ENCODE measurements at regions not wholly inside any gene's neighbourhood (a gene's known extent, or its start where the extent isn't known, plus 50 kb on each side); places are given as distances from the start of the nearest gene placed in this dataset.

DNA sequence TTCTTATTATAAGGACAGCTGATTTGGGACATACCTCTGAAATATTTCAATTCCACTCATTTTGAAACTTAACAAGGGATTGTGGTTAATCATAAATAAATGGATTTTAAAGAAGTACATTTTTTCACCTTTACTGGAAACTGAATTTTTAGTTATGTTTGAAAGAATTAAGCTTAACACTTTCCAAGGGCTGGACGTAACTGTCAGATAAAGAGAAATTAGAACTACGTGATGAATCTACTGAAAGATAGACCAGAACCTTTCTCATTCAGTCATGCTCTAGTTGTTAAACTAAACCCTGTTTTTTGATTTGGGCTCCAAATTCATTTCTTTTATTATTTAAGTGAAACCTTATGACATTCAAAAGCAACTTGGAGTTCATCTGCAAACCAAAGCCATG, 1892.1 kb upstream of the SEL1L start:
- DNase-seq (ENCODE audit: low read depth): no peak
- Histone ChIP-seq H3K4me3 (ENCODE audit: low read depth, low read length) (no peak overlapping the region), H3K27me3 (ENCODE audit: control insufficient read depth, insufficient read depth, low read length) (no peaks in the 10 kb centered on the region), H3K36me3 (ENCODE audit: control insufficient read depth, insufficient read depth, low read length) (no peaks in the 10 kb centered on the region)
- TF ChIP-seq CTCF (IDR thresholded peaks at IDR 0.05; ENCODE audit: insufficient read depth, low read length, poor library complexity, severe bottlenecking): no peak

DNA sequence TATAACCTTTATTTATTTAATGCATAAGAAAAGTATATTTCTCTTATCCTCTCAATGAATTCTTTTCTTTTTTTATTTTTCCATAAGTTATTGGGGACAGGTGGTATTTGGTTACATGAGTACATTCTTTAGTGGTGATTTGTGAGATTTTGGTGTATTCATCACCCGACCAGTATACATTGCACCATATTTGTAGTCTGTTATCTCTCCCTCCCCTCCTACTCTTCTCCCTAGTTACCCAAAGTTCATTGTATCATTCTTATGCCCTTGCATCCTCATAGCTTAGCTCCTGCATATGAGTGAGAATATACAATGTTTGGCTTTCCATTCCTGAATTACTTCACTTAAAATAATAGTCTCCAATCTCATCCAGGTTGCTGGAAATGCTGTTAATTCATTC, 1900.0 kb upstream of the SEL1L start:
- TF ChIP-seq CTCF (IDR thresholded peaks at IDR 0.05; ENCODE audit: insufficient read depth, low read length, poor library complexity, severe bottlenecking): no peak
- Histone ChIP-seq H3K36me3 (ENCODE audit: control insufficient read depth, insufficient read depth, low read length) (no peaks in the 10 kb centered on the region), H3K4me3 (ENCODE audit: low read depth, low read length) (no peak overlapping the region), H3K27me3 (ENCODE audit: control insufficient read depth, insufficient read depth, low read length) (no peaks in the 10 kb centered on the region)
- no peak for DNase-seq (ENCODE audit: low read depth)

DNA sequence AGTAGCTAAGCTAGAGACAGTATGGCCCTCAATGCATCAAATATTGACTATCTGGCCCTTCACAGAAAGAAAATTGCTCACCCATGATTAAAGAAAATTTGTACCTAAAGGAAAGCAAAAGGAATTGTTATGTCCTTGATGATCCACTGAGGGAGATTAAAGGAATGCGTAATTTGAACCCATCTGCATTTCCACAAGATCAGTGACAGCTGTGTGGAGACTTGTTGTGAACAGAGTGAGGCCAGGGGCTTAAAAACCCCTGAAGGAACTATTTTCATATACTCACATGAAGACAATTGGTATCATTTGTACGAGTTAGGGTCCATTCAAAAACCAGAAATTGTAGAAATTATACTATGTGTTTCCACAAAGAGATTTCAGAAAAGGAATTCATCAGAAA, 1908.1 kb upstream of the SEL1L start:
- no peak for DNase-seq (ENCODE audit: low read depth)
- no peak overlapping the region for H3K4me3 ChIP-seq (ENCODE audit: low read depth, low read length)
- no peaks in the 10 kb centered on the region for H3K27me3 ChIP-seq (ENCODE audit: control insufficient read depth, insufficient read depth, low read length)
- TF ChIP-seq CTCF (IDR thresholded peaks at IDR 0.05; ENCODE audit: insufficient read depth, low read length, poor library complexity, severe bottlenecking): no peak
- H3K36me3 ChIP-seq (ENCODE audit: control insufficient read depth, insufficient read depth, low read length): no peaks in the 10 kb centered on the region

GRCh38 chr14:83455561-83455960, 1921.9 kb upstream of the SEL1L start:
- no peak for TF ChIP-seq CTCF (IDR thresholded peaks at IDR 0.05; ENCODE audit: insufficient read depth, low read length, poor library complexity, severe bottlenecking)
- Histone ChIP-seq H3K27me3 (ENCODE audit: control insufficient read depth, insufficient read depth, low read length) (no peaks in the 10 kb centered on the region), H3K36me3 (ENCODE audit: control insufficient read depth, insufficient read depth, low read length) (no peaks in the 10 kb centered on the region), H3K4me3 (ENCODE audit: low read depth, low read length) (no peak overlapping the region)
- no peak for DNase-seq (ENCODE audit: low read depth)

GRCh38 chr14:83461521-83461920, 1927.9 kb upstream of the SEL1L start:
- H3K4me3 ChIP-seq (ENCODE audit: low read depth, low read length): no peak overlapping the region
- no peaks in the 10 kb centered on the region for H3K27me3 ChIP-seq (ENCODE audit: control insufficient read depth, insufficient read depth, low read length)
- H3K36me3 ChIP-seq (ENCODE audit: control insufficient read depth, insufficient read depth, low read length): no peaks in the 10 kb centered on the region
- no peak for DNase-seq (ENCODE audit: low read depth)
- no peak for TF ChIP-seq CTCF (IDR thresholded peaks at IDR 0.05; ENCODE audit: insufficient read depth, low read length, poor library complexity, severe bottlenecking)

DNA sequence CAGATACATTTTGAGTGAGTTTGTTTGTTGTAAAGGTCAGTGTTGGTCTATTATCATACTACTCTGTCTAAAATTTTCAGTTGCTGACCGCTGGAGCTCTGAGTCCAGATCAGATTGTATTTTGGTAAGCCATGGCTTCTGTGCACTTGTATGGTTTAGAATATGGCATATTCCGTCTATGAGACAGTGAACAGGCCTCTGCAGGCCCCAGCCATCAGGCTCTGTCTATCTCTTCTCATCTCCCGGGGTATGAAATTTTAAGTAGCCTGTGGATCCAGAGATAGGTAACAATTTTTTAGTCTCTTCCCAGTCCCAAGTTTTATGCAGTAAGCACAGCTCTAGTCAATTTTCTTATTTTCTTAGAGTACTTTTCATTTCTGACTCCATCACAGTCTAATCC, 1929.1 kb upstream of the SEL1L start:
- no peak for TF ChIP-seq CTCF (IDR thresholded peaks at IDR 0.05; ENCODE audit: insufficient read depth, low read length, poor library complexity, severe bottlenecking)
- no peak for DNase-seq (ENCODE audit: low read depth)
- no peak overlapping the region for H3K4me3 ChIP-seq (ENCODE audit: low read depth, low read length)
- no peaks in the 10 kb centered on the region for H3K36me3 ChIP-seq (ENCODE audit: control insufficient read depth, insufficient read depth, low read length)
- H3K27me3 ChIP-seq (ENCODE audit: control insufficient read depth, insufficient read depth, low read length): no peaks in the 10 kb centered on the region

Measured in kidney epithelial cell (primary cell).